GM13976 (cell line): ENCODE measurements at regions not wholly inside any gene's neighbourhood (a gene's known extent, or its start where the extent isn't known, plus 50 kb on each side); places are given as distances from the start of the nearest gene placed in this dataset.

Source experiments
- DNase-seq: peaks from one replicate; pipeline ENCODE4 v3.0.0; 2012; ENCODE audit warnings: low spot score
- CTCF ChIP-seq: IDR thresholded peaks from 2 replicates; pipeline ENCODE4 v1.5.1; 2012; ENCODE audit warnings: borderline replicate concordance, mild to moderate bottlenecking; ENCODE audit not compliant: insufficient read depth; ENCODE audit errors: extremely low read depth, missing control alignments, control extremely low read depth
- in situ Hi-C: fragments of 300-500 bp; cut with MboI; formaldehyde crosslinking; loops from one replicate; pipeline ENCODE4 v1.12.0; 2022; ENCODE audit warnings: low sequenced_read_pairs, mixed read lengths, inconsistent platforms; ENCODE audit not compliant: unreplicated experiment

GRCh38 chr5:54733101-54733500 lies 215.5 kb downstream of the SNX18 start:
- no peak for TF ChIP-seq CTCF
- DNase-seq: no peak

GRCh38 chr5:54732108-54732507 lies 214.5 kb downstream of the SNX18 start:
- DNase-seq: no peak
- TF ChIP-seq CTCF: no peak
- in situ Hi-C loops: no loop called here

More at GRCh38 chr5:54733101-54733500, 215.5 kb downstream of the SNX18 start:
- in situ Hi-C loops: no loop called here

GRCh38 chr5:54728588-54728915 lies 211.0 kb downstream of the SNX18 start:
- no peak for DNase-seq
- TF ChIP-seq CTCF: no peak
- in situ Hi-C loops: no loop called here

GRCh38 chr5:54727874-54728587 lies 210.5 kb downstream of the SNX18 start:
- in situ Hi-C loops: no loop called here
- no peak for DNase-seq
- TF ChIP-seq CTCF: no peak

GRCh38 chr5:54725391-54726280 lies 208.1 kb downstream of the SNX18 start:
- no peak for TF ChIP-seq CTCF
- in situ Hi-C loops: no loop called here
- no peak for DNase-seq

- TF ChIP-seq CTCF: no peak
- no peak for DNase-seq
- in situ Hi-C loops: no loop called here
These were observed 205.4 kb downstream of the SNX18 start for GRCh38 chr5:54722846-54723433.
